ENCODE measurements at regions not wholly inside any gene's neighbourhood (a gene's known extent, or its start where the extent isn't known, plus 50 kb on each side); places are given as distances from the start of the nearest gene placed in this dataset.

DNA sequence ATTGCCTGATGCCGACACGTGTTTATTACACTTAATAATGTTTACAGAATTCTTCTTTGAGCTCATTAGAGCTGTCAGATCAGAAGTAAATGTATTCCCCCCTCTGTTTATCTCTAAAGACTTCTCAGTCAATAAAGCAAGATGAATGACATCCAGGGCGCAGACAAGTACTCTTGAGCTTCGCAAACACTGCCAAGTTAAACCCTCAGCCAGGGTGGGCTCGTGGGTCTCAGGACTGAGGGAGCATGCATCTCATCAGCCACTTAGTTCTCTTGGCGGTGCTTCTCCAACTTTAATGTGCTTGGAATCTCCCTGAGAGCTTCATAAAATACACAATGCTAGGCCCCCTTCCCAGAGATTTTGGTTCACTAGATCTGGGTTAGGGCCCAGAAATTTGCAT is 333.9 kb upstream of the THRB start:
- TF ChIP-seq, protein P1, sequence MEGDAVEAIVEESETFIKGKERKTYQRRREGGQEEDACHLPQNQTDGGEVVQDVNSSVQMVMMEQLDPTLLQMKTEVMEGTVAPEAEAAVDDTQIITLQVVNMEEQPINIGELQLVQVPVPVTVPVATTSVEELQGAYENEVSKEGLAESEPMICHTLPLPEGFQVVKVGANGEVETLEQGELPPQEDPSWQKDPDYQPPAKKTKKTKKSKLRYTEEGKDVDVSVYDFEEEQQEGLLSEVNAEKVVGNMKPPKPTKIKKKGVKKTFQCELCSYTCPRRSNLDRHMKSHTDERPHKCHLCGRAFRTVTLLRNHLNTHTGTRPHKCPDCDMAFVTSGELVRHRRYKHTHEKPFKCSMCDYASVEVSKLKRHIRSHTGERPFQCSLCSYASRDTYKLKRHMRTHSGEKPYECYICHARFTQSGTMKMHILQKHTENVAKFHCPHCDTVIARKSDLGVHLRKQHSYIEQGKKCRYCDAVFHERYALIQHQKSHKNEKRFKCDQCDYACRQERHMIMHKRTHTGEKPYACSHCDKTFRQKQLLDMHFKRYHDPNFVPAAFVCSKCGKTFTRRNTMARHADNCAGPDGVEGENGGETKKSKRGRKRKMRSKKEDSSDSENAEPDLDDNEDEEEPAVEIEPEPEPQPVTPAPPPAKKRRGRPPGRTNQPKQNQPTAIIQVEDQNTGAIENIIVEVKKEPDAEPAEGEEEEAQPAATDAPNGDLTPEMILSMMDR (conservative IDR thresholded peaks at IDR 0.05 in 1 of 2, IDR thresholded peaks at IDR 0.05 in 1 of 2; ENCODE audit: extremely low read depth in 1 of 2, insufficient read depth in 1 of 2, low read depth in 1 of 2, low read length in 2 of 2), result no peak
- no peak for TF ChIP-seq EZH2 (IDR thresholded peaks at IDR 0.05; ENCODE audit: borderline replicate concordance, low read length)

Data from mammary epithelial cell (primary cell).